ENCODE measurements at regions not wholly inside any gene's neighbourhood (a gene's known extent, or its start where the extent isn't known, plus 50 kb on each side); places are given as distances from the start of the nearest gene placed in this dataset.

DNA sequence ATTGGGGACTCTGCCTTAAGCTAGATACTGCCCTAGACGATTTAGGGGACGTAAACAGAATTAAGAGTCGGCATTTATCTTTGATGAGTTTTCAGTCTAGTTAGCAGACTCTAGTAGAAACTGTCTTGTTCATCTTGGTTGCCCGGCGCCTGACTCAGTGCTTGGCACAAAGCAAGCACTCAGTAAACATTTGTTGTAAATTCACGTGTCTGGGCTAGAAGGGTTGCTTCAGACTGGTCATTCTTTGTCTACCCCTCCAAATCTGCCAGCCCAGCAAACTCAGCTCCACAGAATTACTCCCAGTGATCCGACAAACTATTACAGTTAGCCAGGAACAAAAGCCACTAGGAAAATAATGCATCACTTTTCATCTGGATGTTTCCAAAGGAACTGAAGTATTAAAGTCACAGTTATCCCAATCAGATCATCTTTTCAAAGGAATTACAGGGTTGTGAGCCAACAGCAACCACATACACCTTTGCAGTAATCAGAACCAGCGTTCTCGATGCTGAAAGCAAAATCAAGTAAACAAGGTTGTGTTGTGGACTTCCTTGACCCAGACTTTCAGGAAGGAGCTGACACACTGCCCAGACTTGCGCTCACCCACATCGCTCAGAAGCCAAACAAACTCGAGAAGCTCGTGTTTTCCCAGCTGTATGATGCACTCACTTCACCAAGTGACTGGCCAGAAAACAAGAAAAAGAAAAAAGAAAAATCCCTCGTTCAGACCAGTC is 66.5 kb upstream of the GADD45A start:
- peak; percentile 73 for DNase-seq (ENCODE audit: low read depth)
- peak overlapping the region; percentile 8 for H3K4me3 ChIP-seq (ENCODE audit: control insufficient read depth, low read depth, low read length)
- TF ChIP-seq, protein P1, sequence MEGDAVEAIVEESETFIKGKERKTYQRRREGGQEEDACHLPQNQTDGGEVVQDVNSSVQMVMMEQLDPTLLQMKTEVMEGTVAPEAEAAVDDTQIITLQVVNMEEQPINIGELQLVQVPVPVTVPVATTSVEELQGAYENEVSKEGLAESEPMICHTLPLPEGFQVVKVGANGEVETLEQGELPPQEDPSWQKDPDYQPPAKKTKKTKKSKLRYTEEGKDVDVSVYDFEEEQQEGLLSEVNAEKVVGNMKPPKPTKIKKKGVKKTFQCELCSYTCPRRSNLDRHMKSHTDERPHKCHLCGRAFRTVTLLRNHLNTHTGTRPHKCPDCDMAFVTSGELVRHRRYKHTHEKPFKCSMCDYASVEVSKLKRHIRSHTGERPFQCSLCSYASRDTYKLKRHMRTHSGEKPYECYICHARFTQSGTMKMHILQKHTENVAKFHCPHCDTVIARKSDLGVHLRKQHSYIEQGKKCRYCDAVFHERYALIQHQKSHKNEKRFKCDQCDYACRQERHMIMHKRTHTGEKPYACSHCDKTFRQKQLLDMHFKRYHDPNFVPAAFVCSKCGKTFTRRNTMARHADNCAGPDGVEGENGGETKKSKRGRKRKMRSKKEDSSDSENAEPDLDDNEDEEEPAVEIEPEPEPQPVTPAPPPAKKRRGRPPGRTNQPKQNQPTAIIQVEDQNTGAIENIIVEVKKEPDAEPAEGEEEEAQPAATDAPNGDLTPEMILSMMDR (IDR thresholded peaks at IDR 0.05; ENCODE audit: control insufficient read depth, insufficient read depth, low read depth, low read length, missing control alignments): no peak

DNA sequence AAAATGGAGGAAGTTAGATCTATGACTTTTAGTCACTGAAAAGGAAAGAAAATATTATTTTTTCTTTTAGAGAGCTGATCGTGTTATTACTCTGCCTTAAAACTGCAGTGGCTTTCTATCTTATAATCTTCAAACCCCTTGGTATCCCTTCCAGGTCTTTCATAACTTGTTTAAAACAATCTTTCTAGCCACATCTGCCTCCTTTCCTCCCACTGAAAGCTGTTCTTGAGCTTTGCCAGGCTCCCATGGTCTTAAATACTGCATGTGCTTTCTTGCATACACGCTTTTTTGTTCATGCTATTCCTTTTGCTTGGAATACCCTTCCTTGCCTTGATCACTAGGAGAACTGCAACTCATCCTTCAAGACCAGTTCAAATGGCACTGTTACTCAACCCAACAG is 65.9 kb upstream of the GADD45A start:
- H3K4me3 ChIP-seq (ENCODE audit: control insufficient read depth, low read depth, low read length): no peak overlapping the region
- TF ChIP-seq, protein P1 (IDR thresholded peaks at IDR 0.05; ENCODE audit: control insufficient read depth, insufficient read depth, low read depth, low read length, missing control alignments): no peak
- no peak for DNase-seq (ENCODE audit: low read depth)

DNA sequence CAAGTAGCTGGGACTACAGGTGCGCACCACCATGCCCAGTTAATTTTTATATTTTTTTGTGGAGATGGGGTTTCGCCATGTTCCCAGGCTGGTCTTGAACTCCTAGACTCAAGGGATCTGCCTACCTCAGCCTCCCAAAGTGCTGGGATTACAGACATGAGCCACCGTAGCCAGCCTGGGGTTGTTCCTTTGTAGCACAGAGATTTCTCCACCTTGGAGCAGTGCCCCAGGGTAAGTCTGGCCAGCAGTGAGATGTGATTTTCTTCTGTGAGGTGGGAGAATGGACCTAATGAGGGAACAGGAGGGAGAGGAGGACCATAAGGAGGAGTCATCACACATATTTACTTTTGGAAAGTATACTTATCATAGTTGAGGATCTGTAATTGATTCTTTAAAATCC is 61.1 kb upstream of the GADD45A start:
- DNase-seq (ENCODE audit: low read depth): no peak
- H3K4me3 ChIP-seq (ENCODE audit: control insufficient read depth, low read depth, low read length): no peak overlapping the region
- TF ChIP-seq, protein P1 (IDR thresholded peaks at IDR 0.05; ENCODE audit: control insufficient read depth, insufficient read depth, low read depth, low read length, missing control alignments): no peak

DNA sequence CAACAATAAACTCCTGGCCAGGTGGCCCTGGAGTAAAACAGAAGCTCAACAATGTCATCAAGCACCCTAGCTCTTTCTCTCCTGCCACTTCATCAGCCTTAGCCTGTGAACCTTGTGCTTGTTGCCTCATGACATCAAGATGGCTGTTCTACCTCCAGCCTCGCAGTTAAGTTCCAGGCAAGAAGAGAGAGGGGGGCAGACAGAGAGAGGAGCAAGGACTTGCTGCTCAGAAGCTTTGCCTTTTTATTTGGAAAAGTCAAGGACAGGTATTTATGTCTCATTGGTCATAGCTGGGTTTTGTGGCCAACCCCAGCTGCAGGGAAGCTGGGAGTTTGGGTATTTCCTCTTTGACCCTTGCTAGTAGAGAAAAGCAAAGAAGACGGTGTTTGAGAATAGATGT is 60.3 kb upstream of the GADD45A start:
- DNase-seq (ENCODE audit: low read depth): no peak
- TF ChIP-seq, protein P1 (IDR thresholded peaks at IDR 0.05; ENCODE audit: control insufficient read depth, insufficient read depth, low read depth, low read length, missing control alignments): no peak
- H3K4me3 ChIP-seq (ENCODE audit: control insufficient read depth, low read depth, low read length): no peak overlapping the region

DNA sequence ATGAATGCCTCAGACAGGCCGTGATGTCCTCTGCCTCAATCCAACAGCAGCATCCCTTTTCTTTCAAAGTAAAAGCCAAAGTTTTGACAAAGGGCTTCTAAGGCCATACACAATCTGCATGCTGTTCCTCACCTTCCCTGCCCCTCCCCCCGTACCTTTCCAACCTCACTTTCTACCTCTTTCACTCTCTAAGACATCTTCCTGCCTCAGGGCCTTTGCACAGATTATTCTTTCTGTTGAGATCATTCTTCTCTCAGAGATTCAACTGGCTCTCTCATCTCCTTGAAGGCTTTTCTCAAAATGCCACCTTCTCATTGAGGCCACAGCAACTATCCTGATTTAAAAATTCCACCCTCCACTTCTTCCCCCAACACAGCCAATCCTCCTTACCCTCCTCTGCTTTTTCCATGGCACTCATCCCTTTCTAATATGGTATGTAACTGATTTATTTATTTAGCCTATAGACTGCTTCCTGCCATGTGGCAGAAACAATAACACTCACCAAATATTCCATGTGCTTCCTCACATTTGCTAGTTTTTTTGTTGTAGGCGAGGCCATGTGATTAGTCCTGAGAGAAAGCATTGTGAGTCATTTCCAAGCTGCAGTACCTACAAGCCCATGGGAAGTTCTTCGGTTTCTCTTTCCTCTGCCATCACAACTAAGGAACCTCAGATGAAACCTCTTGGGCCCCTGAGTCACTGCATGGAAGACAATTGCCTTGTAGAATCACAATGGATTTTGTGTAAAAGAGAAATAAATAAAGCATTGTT is 58.7 kb upstream of the GADD45A start:
- DNase-seq (ENCODE audit: low read depth): no peak
- TF ChIP-seq, protein P1 (IDR thresholded peaks at IDR 0.05; ENCODE audit: control insufficient read depth, insufficient read depth, low read depth, low read length, missing control alignments): no peak
- H3K4me3 ChIP-seq (ENCODE audit: control insufficient read depth, low read depth, low read length): no peak overlapping the region

DNA sequence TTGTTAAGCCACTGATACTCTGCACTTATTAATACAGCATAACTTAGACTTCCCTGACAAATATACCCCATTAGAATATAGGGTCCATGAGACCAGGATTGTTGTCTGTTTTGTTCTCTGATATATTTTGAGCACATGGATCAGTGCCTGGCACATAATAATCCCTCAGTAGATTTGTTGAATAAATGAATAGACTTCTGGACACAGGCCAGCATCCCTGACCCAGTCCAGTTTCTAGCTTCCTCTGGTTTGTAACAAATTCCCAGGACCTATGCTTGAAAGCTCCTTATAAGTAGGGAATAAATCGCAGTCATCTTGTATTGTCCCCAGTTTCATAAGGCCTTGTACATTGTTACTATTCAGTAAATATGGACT is 58.2 kb upstream of the GADD45A start:
- H3K4me3 ChIP-seq (ENCODE audit: control insufficient read depth, low read depth, low read length): no peak overlapping the region
- no peak for DNase-seq (ENCODE audit: low read depth)
- TF ChIP-seq, protein P1 (IDR thresholded peaks at IDR 0.05; ENCODE audit: control insufficient read depth, insufficient read depth, low read depth, low read length, missing control alignments): no peak

All from AG09309 (cell line).